T-helper 2 cell (primary cell): ENCODE measurements at regions not wholly inside any gene's neighbourhood (a gene's known extent, or its start where the extent isn't known, plus 50 kb on each side); places are given as distances from the start of the nearest gene placed in this dataset.

Source experiments
- DNase-seq, 5 experiments: peaks; one replicate each; pipeline versions ENCODE4 v3.0.0 to v3.0.0-alpha.2; 2012 to 2022

GRCh38 chr14:104291123-104292000 lies 153.0 kb downstream of the KIF26A start:
- DNase-seq, result peak in 1 of 5 experiments; percentile 2

GRCh38 chr14:104292084-104292970 lies 153.9 kb downstream of the KIF26A start:
- DNase-seq, result peak in 1 of 5 experiments; percentile 5

- DNase-seq, result peak in 1 of 5 experiments; percentile 1
Measured at GRCh38 chr14:104293231-104293841, 154.9 kb downstream of the KIF26A start.

GRCh38 chr14:104293851-104294627 lies 155.7 kb downstream of the KIF26A start:
- peak in 1 of 5 experiments; percentile 2 for DNase-seq

GRCh38 chr14:104294628-104294982 lies 156.2 kb downstream of the KIF26A start:
- DNase-seq, result no peak

GRCh38 chr14:104294983-104295680 lies 156.7 kb downstream of the KIF26A start:
- peak in 1 of 5 experiments; percentile 5 for DNase-seq

- peak in 1 of 5 experiments; percentile 2 for DNase-seq
Measured at GRCh38 chr14:104295681-104296387, 157.4 kb downstream of the KIF26A start.

GRCh38 chr14:104296388-104297312 lies 158.3 kb downstream of the KIF26A start:
- no peak for DNase-seq

- no peak for DNase-seq
Measured at GRCh38 chr14:104297313-104297704, 158.9 kb downstream of the KIF26A start.

GRCh38 chr14:104297721-104298401 lies 159.5 kb downstream of the KIF26A start:
- DNase-seq, result no peak

GRCh38 chr14:104298458-104298857 lies 160.1 kb downstream of the KIF26A start:
- DNase-seq, result no peak

- no peak for DNase-seq
Measured at GRCh38 chr14:104299993-104300761, 161.8 kb downstream of the KIF26A start.

- no peak for DNase-seq
Measured at GRCh38 chr14:104301731-104302460, 163.5 kb downstream of the KIF26A start.

- no peak for DNase-seq
Measured at GRCh38 chr14:104302794-104303405, 164.5 kb downstream of the KIF26A start.

- no peak for DNase-seq
Measured at GRCh38 chr14:104303705-104304425, 165.5 kb downstream of the KIF26A start.
